GM21825 (cell line): ENCODE measurements at regions not wholly inside any gene's neighbourhood (a gene's known extent, or its start where the extent isn't known, plus 50 kb on each side); places are given as distances from the start of the nearest gene placed in this dataset.
"Not testable (repeated sequence)": the region's sequence is repeated elsewhere in the genome, so short reads cannot be mapped to it uniquely, and the experiment has no call there.

Experiments
- ATAC-seq: cut with Tn5 transposase; IDR thresholded peaks from one replicate; pipeline ENCODE4 v1.9.1; 2021; ENCODE audit warnings: mild to moderate bottlenecking, moderate library complexity; ENCODE audit not compliant: unreplicated experiment

DNA sequence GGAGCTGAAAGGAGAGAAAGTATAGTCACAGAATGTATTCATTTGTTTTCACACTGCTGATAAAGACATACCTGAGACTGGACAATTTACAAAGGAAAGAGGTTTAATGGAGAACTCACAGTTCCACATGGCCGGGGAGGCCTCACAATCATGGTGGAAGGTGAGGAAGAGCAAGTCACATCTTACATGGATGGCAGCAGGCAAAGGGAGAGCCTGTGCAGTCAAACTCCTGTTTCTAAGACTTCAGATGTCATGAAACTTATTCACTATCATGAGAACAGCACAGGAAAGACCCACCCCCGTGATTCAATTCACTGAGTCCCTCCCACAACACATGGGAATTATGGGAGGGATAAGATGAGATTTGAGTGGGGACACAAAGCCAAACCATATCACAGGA, 224.7 kb downstream of the LNPK start:
- ATAC-seq, result not testable (repeated sequence)

DNA sequence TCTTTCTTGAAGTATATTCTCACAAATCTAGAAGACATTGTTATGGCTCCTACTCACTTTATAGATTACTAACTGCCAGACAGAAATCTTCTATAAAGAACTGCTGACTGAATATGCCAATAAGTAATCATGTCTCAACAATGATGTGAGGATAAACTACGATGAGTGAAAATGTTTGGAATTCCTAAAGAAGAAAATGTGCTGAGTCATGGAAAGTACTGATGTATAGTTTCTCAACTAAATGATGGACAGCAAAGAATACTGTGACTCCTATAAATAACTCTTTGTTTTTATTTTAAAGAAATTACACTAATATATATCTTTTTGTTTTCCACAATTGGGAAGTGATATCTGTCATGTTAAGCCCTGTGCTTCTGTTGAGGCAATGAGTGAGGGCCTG, 232.9 kb downstream of the LNPK start:
- ATAC-seq, result no peak

DNA sequence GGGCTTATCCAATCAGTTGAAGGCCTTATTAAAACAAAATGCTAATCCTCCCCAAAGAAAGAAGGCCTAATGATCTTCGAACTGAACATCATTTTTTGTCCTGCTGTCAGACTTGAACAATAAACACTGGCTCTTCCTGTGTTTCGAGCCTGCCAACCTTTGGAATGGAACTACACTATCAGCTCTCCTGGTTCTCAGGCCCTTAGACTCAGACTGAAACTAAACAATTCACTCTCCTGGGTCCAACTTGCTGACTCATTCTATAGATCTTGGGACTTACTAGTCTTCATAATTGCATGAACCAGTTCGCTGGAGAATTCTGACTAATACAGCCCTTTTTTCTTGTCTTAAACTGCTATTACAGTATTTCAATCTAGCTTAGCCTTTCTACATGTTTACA, 235.2 kb downstream of the LNPK start:
- ATAC-seq, result no peak

DNA sequence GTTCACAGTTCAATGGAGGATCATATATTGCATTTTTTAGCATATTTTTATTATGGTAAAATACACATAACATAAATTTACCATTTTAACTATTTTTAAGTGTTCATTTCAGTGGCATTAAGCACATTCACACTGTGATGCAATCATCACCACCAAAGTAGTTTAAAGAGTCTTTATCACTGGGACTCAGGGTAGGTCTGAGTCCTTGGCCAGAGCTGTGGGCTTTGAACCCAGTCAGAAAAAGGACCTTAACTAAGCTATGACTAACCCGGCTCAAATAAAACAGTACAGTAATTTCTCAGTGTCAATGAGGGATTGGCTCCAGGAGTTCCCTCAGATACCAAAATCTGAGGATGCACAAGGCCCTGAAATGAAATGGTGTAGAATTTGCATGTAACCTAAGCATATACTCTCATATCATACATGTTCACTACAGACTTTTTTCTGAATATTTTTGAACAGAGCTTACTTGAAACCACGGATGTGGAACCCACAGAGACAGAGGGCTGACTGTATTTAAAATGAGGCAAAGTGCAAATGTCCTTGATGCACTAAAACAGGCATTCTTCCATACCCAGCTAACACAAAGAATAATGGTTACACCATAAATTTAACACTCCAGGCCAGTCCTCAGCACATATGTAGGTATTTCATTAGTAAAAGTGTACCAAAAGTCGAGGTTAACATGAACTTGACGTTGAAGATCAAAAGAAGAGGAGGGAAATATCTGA, 246.2 kb downstream of the LNPK start:
- ATAC-seq, result no peak

DNA sequence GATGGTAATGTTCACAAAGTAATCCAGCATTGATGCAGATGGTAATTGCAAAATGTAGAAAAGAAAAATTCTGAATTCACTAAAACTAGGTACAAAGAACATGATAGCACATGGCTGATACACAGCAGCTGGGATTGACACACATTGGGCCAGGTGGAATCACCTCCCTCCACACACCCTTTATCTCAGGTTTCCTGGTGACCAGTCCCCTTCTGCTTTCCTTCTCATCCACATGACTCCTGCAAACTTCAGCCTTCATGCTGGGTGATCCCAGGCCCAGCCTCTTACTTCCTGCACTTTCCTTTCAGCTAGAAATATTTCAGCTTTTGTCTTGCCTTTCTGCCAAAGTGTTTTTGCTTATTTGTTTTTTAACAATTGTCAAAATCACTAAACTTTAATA, 246.9 kb downstream of the LNPK start:
- no peak for ATAC-seq

DNA sequence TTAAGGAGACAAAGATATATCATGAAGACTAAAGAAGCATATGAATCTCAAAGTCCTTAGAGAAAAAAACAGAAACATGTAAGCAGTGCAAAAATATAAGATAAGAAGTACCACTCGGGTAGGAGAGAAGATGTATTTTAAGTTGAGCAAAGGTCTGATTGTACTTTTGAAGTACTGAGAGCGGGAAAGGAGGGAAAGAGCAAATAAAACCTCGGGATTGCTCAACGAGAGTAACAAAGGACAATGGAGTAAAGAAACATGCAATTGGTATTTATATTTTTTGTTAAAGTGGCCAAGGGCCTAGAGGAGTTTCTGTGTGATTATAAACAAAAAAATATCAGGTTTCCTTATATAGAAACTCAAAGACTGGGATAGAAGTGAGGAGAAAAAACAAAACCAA, 251.9 kb downstream of the LNPK start:
- no peak for ATAC-seq

DNA sequence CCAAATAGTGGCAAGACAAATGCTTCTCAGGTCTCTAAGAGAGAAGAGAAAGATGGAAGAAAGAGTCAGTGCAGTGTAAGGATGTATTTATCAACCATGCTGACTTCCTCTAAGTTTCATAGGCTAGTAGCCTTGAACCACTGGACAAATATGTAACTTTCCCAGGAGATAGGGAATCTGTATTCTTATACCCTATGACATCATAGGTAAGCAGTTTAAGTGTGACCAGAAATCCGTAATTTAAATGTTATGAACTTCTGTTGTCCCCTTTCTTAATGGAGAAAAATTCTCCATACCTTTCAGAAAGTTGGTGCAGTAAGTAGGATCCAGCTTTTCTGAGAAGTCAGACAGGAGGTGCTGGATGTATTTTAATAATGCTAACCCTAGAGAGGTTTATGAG, 256.2 kb downstream of the LNPK start:
- ATAC-seq, result no peak

DNA sequence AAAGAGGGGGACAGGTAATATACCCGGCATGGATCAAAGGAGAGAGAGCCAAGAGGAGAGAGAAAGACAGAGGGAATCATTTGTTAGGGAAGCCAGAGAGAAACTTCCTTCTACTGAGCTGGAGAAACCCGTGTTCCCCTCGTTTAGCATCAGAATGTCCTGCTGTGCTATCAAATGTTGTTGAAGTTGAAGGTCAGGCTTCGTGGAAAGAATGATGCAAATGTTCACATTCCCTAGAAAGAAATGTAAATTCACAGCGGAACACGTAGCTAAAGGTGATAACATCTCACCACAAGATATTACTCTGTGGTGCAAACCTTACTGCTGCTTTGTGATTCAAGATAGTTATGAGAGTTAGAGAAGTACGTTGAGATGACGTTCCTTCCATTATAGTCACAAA, 258.1 kb downstream of the LNPK start:
- ATAC-seq, result no peak

DNA sequence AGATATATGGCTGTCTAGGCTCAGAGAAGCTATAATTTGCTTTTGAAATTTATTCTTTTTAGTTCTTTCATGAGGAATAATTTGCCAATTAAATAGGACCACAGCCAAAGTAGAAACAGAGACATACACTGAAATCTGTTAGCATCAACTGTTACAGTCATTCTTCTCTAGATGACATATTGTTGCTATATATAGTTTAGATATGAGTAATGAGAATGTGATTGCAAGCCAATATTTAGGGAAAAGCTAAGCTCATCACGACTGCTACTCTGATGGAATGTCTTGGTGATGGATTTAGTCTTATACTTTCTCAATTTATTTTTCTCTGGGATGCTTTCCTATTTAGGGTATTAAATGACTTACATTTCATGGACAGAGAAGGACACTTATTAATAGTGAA, 259.1 kb downstream of the LNPK start:
- no peak for ATAC-seq

DNA sequence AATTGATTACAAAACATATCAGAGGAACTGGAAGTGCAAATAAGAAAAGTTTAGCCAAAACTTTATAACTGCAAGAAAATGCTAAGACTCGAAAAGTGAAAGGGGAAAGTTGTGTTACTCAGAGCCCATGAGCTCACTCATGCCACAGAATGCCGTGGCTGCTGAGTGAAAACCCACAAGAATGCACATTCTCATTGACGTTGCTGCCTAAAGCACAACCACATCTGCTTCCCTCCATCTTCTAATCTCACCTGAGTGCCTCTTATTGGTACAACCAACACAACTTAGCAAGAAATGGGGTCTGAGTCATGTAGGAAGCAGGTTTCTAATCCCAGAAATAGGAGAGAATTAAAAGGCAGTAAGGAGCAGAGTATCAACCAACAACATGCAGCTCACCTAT, 259.7 kb downstream of the LNPK start:
- ATAC-seq, result no peak

DNA sequence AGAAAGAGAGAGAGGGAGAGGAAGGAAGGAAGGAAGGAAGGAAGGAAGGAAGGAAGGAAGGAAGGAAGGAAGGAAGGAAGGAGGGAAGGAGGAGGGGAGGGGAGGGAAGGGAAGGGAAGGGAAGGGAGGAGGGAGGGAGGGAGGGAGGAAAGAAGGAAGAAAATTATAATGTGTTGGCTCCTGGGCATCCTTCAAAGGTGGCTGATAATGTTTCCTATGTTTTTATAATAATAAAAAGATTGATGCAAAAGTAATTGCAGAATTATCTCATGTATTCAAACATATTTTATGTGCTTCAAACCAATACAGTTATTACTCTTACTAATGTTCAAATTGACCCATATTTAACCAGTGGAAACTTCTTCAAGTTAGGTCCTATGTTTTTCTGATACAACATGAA, 260.9 kb downstream of the LNPK start:
- no peak for ATAC-seq

DNA sequence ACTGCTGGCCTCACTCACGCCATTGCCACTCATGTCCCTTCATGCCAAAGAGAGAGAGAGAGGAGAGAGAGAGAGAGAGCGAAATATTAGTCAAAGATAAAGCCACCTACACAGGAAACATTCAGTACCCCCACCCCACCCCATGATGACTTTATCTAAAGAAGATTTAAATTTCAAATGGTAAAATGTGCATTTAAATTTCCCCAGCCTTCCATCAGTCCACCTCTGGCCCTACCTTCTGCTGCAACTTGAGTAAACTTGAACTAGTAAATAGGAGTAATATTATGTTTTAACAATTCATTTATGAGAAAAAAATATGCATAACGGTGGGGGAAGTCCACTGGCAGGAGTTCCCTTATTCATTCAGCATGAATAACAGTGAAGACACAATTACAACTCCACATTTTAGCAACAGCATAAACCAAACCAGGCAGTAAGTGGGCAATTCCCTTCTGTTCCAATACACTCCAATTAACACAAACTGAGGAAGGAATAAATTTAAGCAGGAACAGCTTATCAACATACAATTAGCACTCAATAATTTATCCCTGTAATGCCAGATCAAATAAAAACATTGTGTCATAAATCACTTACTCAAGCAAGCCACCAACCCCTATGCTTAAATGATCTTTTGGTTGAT, 264.2 kb downstream of the LNPK start:
- no peak for ATAC-seq

DNA sequence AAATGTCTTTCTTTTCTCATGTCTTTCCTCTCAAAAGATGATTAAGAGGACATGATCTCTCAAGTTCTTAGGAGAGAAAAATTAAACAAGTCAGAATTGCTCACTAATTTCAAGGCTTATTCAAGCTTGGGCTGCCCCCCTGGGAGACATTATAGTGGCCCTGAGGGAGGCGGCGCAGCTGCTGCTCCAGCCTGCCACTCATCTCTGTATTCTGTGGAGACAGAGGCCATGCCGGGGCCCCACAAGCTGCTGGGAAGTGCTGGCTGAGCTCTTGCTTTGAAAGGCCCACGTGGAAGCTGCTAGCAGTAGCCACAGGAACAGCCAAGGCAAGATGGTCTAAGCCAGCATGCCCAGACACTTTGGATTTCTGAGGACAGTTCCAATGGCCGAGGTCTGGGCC, 267.4 kb downstream of the LNPK start:
- ATAC-seq, result no peak

DNA sequence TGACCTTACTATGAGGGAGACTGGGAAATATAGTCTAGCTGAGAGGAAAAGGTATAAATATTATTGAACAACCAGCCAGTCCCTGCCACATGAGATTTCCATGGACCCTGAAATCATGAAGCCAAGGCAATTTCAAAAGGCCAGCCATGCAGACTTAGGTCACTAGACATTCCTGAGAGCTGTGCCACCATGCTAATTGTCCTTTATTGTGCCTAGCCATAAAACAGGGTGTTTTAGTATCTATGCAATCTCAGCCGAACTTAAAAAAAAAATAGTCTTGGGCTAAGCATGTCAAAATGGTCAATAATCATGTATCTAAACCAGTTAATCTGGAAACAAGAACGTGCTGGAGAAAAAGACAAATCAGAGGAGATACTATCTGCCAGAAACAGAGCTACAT, 269.5 kb downstream of the LNPK start:
- ATAC-seq, result no peak

DNA sequence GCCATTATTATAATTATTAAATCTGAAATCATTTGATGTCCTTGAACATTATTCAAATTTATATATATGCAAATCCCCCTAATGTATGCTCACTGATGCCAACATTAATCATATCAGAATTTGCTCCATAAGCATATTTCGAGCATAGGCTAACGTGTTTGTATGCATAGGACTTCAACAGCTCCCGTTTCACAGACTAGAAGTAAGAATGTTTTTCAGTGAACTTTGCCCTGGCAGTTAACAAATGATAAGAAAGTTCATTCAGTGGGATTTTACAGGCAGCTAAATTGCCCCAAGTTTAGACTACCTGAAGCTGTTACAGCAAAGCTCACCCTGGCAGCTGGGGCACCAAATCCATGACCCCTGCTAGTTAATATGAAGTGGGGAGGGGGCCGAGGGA, 272.0 kb downstream of the LNPK start:
- ATAC-seq, result no peak

DNA sequence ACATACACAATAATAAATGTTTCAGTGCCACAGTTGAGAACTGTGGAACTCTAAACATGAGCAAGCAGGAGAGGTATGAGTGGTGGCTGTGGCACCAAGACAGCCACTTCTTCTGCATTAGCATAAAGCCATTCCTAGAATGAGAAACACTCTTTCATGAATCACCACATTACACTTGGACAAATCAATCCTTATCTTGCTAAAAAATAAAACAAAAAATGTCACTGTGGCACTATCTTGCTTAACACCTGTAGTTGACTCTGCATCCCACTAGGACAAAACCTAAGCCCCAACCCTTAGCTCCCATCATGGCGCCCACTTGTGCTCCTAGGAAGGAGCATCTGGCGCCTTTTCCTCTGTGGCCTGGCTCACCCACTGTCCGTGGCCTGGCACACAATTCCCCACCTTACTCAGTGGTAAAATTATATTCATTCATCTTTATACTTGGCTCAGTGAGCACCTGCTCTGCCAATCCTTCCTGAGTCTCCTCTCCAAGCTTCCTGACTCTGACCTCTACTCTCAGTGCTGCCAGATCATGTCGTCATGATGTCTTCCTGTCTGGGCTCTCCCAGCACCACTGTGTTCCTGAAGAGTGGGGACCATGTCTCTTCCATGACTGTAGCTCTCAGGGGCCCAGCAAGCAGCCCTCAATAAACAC, 272.9 kb downstream of the LNPK start:
- ATAC-seq, result no peak

DNA sequence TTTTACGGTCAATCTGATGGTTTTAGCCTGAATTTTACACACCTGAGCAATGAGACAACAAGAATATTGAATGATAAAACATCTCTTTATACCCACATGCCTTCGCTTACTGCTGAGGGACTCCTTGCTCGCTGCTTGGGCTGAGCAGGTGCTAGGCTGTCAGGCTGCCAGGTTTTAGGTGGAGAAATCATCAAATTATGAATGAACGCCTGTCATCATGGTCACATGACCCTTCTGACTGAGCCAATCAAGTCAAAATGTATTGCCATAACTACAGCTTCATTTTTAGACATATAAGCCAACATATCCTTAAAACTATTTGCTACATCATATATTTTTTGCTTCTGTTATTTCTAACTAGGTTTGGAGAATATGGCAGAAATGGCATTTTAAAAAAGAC, 274.0 kb downstream of the LNPK start:
- no peak for ATAC-seq

DNA sequence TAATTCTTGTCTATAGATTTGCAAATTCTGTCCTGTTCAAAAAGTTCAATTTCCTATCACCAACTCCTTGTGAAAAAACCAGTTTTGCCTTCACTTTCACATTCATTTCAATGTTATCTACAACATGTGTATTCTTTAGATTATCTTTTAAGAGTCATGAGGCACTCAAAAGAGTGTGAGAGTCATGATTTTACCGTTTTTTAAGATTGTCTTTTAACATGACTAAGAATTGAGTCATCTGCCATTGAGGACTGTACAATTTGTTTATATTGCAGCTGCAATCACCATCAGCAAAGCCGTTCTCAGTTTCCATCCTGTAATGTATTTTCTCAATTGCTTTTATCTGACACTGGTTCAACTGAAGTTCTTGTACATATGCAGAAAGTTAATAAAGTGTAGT, 275.8 kb downstream of the LNPK start:
- ATAC-seq, result no peak

DNA sequence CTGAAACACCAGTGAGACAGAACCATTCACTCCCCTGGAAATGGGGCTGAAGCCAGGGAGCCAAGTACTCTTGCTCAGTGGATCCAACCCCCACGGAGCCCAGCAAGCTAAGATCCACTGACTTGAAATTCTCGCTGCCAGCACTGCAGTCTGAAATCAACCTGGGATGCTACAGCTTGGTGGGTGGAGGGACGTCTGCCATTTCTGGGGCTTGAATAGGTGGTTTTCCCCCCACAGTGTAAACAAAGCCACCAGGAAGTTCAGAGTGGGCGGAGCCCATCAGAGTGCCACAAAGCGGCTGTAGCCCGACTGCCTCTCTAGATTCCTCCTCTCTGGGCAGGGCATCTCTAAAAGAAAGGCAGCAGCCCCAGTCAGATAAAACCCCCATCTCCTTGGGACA, 292.8 kb downstream of the LNPK start:
- ATAC-seq, result no peak

DNA sequence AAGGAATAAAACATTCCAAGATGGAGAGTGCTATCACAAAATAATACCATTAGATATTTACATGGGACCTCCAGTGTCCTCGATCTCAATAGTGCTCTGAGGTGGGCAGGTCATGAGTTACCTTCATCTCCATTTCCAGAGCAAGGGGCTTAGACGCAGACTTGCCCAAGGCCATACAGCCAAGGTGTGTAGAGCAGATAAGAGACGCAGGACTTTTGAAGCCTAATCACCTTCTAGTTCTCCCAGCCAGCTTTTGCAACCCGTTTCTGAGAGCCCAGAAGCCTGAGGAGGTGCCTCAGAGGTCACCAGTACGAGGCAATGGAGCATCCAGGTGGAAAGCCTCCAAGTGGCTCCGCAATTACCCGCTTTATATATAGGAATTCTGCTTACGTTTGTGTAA, 294.7 kb downstream of the LNPK start:
- ATAC-seq, result no peak

DNA sequence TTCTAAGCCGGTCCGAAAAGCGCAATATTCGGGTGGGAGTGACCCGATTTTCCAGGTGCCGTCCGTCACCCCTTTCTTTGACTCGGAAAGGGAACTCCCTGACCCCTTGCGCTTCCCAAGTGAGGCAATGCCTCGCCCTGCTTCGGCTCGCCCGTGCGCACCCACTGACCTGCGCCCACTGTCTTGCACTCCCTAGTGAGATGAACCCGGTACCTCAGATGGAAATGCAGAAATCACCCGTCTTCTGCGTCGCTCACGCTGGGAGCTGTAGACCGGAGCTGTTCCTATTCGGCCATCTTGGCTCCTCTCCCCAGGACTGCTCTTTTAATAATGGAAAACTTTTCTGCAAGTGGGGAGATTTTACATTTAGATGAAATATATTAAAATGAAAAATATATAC, 297.5 kb downstream of the LNPK start:
- ATAC-seq, result not testable (repeated sequence)

DNA sequence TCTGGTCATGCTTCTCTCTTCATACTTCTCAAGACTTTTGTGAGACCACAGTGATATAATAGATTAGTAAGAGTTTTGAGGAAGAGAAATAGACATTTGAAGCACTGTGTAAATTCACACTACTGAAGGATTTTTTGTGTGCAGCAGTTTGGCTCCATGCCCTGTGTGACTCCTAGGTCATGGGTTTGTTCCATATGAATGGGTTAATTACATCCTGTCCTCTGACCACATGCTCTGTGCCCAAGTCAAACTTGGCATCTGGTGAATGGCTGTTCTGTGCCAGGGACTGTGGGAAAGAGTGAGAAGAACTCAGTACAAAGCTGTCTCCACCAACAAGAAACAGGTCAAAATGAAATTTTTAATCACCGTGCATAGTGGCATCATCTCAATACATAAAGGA, 304.0 kb downstream of the LNPK start:
- no peak for ATAC-seq
